ENCODE measurements at regions not wholly inside any gene's neighbourhood (a gene's known extent, or its start where the extent isn't known, plus 50 kb on each side); places are given as distances from the start of the nearest gene placed in this dataset.

GRCh38 chr18:72376256-72376655 is 167.9 kb downstream of the CBLN2 start:
- Histone ChIP-seq H3K4me1 (no peaks in the 10 kb centered on the region), H3K4me3 (no peak overlapping the region), H3K9me3 (peaks cover 0 to 2% of the 10 kb centered on the region in 2 donors), H3K27ac (no peak overlapping the region), H3K36me3 (no peaks in the 10 kb centered on the region), H3K27me3 (no peaks in the 10 kb centered on the region)
- DNase-seq: no peak
- intact Hi-C loops (cut with DNase I): no loop called here
- TF ChIP-seq CTCF (IDR thresholded peaks at IDR 0.05): no peak
- ATAC-seq: no peak

- ATAC-seq (no peak), DNase-seq (no peak)
- intact Hi-C loops (cut with DNase I): no loop called here
- H3K27me3 ChIP-seq: no peaks in the 10 kb centered on the region
- no peak for TF ChIP-seq CTCF (IDR thresholded peaks at IDR 0.05)
- no peak overlapping the region for H3K27ac ChIP-seq
- peaks cover 0 to 8% of the 10 kb centered on the region in 2 donors for H3K9me3 ChIP-seq
- no peaks in the 10 kb centered on the region for H3K4me1 ChIP-seq
- no peak overlapping the region for H3K4me3 ChIP-seq
- no peaks in the 10 kb centered on the region for H3K36me3 ChIP-seq
These were observed 168.5 kb downstream of the CBLN2 start for GRCh38 chr18:72375618-72376017.

- DNase-seq (no peak), ATAC-seq (no peak)
- intact Hi-C loops (cut with DNase I): no loop called here
- peaks cover 0 to 8% of the 10 kb centered on the region in 2 donors for H3K9me3 ChIP-seq
- H3K27me3 ChIP-seq: no peaks in the 10 kb centered on the region
- H3K27ac ChIP-seq: no peak overlapping the region
- no peaks in the 10 kb centered on the region for H3K4me1 ChIP-seq
- H3K36me3 ChIP-seq: no peaks in the 10 kb centered on the region
- H3K4me3 ChIP-seq: no peak overlapping the region
- TF ChIP-seq CTCF (IDR thresholded peaks at IDR 0.05): no peak
These were observed 172.1 kb downstream of the CBLN2 start for GRCh38 chr18:72372076-72372475.

GRCh38 chr18:72368308-72368707 is 175.8 kb downstream of the CBLN2 start:
- H3K36me3 ChIP-seq: no peaks in the 10 kb centered on the region
- no peak for TF ChIP-seq CTCF (IDR thresholded peaks at IDR 0.05)
- peaks cover 0 to 8% of the 10 kb centered on the region in 2 donors for H3K9me3 ChIP-seq
- no peaks in the 10 kb centered on the region for H3K4me1 ChIP-seq
- H3K27me3 ChIP-seq: no peaks in the 10 kb centered on the region
- H3K27ac ChIP-seq: no peak overlapping the region
- no peak for DNase-seq
- ATAC-seq: no peak
- H3K4me3 ChIP-seq: no peak overlapping the region
- intact Hi-C loops (cut with DNase I): no loop called here

GRCh38 chr18:72360634-72361033 is 183.5 kb downstream of the CBLN2 start:
- no peak for DNase-seq
- Histone ChIP-seq H3K4me1 (no peaks in the 10 kb centered on the region), H3K4me3 (no peak overlapping the region), H3K9me3 (peaks cover 0 to 3% of the 10 kb centered on the region in 2 donors), H3K36me3 (no peaks in the 10 kb centered on the region), H3K27me3 (no peaks in the 10 kb centered on the region), H3K27ac (no peak overlapping the region)
- ATAC-seq: no peak
- no peak for TF ChIP-seq CTCF (IDR thresholded peaks at IDR 0.05)
- intact Hi-C loops (cut with DNase I): no loop called here

Measured in left lung (tissue), 4 donors.